ENCODE measurements at regions not wholly inside any gene's neighbourhood (a gene's known extent, or its start where the extent isn't known, plus 50 kb on each side); places are given as distances from the start of the nearest gene placed in this dataset.

DNA sequence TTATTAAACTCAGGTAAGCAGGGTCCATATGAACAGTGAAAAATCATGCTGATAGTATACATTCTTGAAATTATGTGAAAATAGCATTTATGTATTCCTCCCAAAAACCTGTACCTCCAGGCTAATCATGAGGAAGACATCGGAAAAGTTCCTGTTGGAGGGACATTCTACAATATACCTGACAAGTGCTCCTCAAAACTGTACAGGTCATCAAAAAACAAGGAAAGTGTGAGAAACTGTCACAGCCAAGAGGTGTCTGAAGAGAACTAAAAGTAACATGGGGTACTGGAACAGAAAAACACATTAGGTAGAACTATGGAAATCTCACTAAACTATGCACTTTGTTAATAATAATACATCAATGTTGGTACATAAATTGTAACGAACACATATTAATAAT lies 326.7 kb downstream of the CRPPA start:
- in situ Hi-C loops (cut with MboI; ENCODE audit: low sequenced_read_pairs), result no loop called here
- no TSS peak for BruUV-seq (replicated peaks)

More for the DNA sequence above, 326.7 kb downstream of the CRPPA start:
- ChIA-PET CTCF (no interaction called here), POLR2A (ENCODE audit: unreplicated experiment) (no interaction called here)
- no peak overlapping the region for H2AK5ac ChIP-seq (ENCODE audit: low read depth, low read length)
- no CpG with 5 or more reads among the region's 2 CpGs for WGBS, 2 experiments (ENCODE audit: extremely low coverage in 2 of 2, insufficient read length in 1 of 2)
- no peak overlapping the region for H3K27ac ChIP-seq (ENCODE audit: insufficient read depth, low read length)
- H3K36me3 ChIP-seq (ENCODE audit: control insufficient read depth, insufficient read depth, low read length), result no peaks in the 10 kb centered on the region
- no peaks in the 10 kb centered on the region for H3K4me1 ChIP-seq (ENCODE audit: control insufficient read depth, insufficient read depth, low read length)
- no peak overlapping the region for H4K8ac ChIP-seq (ENCODE audit: low read depth in 2 of 2, low read length in 2 of 2)
- no peak overlapping the region for H2AK9ac ChIP-seq (replicated peaks; ENCODE audit: low read depth, low read length, poor library complexity)
- no peak overlapping the region for H2BK5ac ChIP-seq (ENCODE audit: low read depth, low read length, poor library complexity, severe bottlenecking)
- H3K27me3 ChIP-seq (ENCODE audit: control insufficient read depth, insufficient read depth, low read length), result no peaks in the 10 kb centered on the region
- no peaks in the 10 kb centered on the region for H3K9me3 ChIP-seq (ENCODE audit: control insufficient read depth, insufficient read depth, low read length)
- peak; percentile 70 for TF ChIP-seq MAFK (IDR thresholded peaks at IDR 0.05; ENCODE audit: low read depth, low read length)
- no peak for TF ChIP-seq RAD21 (IDR thresholded peaks at IDR 0.05; ENCODE audit: low read length)
- no peak overlapping the region for H2BK20ac ChIP-seq (ENCODE audit: low read depth, low read length)
- H3K4me3 ChIP-seq (ENCODE audit: insufficient read depth, low read depth, low read length), result no peak overlapping the region
- no peaks in the 10 kb centered on the region for H3K9me1 ChIP-seq (ENCODE audit: insufficient read depth, low read length)
- DNase-seq (no peak), ATAC-seq (ENCODE audit: low read depth) (no peak)
- H2BK15ac ChIP-seq (ENCODE audit: low read depth, low read length), result no peak overlapping the region
- H3K56ac ChIP-seq (ENCODE audit: extremely low read depth, insufficient read depth, low read length), result no peak overlapping the region
- no peak overlapping the region for H3K4me2 ChIP-seq (ENCODE audit: low read depth, low read length)
- no peak overlapping the region for H4K5ac ChIP-seq (ENCODE audit: low read depth, low read length)
- no peaks in the 10 kb centered on the region for H3K79me1 ChIP-seq (ENCODE audit: low read depth in 1 of 2, low read length in 2 of 2)
- dilution Hi-C loops (cut with HindIII; ENCODE audit: low sequenced_read_pairs, unreplicated experiment), result no loop called here
- no peak overlapping the region for H3K23ac ChIP-seq (ENCODE audit: low read depth, low read length)
- H3K18ac ChIP-seq (ENCODE audit: low read depth, low read length), result no peak overlapping the region
- no peak overlapping the region for H3K9ac ChIP-seq (ENCODE audit: low read depth, low read length)
- intact Hi-C loops (cut with micrococcal nuclease), result no loop called here
- no peak overlapping the region for H4K91ac ChIP-seq (ENCODE audit: insufficient read depth, low read depth, low read length)
- H2AFZ ChIP-seq (replicated peaks; ENCODE audit: low read length, poor library complexity), result no peak overlapping the region
- no peak overlapping the region for H2BK120ac ChIP-seq (ENCODE audit: low read depth, low read length)
- no peak overlapping the region for H3K14ac ChIP-seq (replicated peaks; ENCODE audit: low read depth, low read length)
- H3K4ac ChIP-seq (ENCODE audit: low read depth, low read length), result no peak overlapping the region
- H4K20me1 ChIP-seq (ENCODE audit: insufficient read depth, low read length), result no peaks in the 10 kb centered on the region
